Hematopoietic multipotent progenitor cell treated with erythropoietin and hydrocortisone succinate and interleukin-3 and kit ligand, for 15 days (in vitro differentiated cells): ENCODE measurements at regions not wholly inside any gene's neighbourhood (a gene's known extent, or its start where the extent isn't known, plus 50 kb on each side); places are given as distances from the start of the nearest gene placed in this dataset.

Experiments used
- DNase-seq: peaks from one replicate; pipeline ENCODE4 v3.0.0-alpha.2; 2015; ENCODE audit warnings: low spot score

DNA sequence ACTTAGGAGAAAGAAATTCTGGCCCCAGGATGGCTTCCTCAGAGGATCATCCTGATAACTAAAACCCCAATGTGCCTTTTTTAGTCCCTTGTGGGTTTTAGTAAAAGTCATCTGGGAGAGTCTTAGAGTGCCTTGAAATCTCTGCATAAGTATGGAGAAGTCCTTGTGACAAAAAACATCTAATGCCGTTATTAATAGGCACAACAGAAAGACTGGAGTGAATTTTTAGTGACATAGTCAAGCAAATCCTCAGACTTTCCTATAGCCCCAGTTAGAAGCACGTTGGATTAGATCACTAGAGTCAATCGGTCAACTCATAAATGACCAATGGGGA, 108.2 kb upstream of the MPDZ start:
- no peak for DNase-seq

GRCh38 chr9:13386935-13387733, 107.6 kb upstream of the MPDZ start:
- DNase-seq = no peak

- no peak for DNase-seq
Measured at GRCh38 chr9:13386316-13386715, 106.8 kb upstream of the MPDZ start.

- DNase-seq = no peak
Measured at GRCh38 chr9:13383855-13384254, 104.4 kb upstream of the MPDZ start.

DNA sequence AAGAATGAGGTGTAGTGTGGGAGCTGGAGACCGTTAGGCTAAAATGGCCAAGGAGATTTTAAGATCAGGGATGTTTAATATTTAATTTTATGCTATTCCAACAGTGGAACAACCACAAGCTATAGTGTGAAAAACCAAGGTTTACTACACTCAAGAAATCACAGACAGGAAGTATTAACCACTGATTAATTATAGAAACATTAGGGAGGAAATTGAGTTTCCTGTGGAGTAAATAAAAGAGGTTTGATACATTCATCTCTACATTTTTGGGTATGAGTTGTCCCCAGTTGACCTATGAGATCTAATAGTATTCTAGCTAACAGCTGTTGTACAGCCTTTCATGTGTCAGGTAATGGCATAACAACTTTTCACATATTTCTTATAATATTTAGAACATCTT, 103.7 kb upstream of the MPDZ start:
- DNase-seq = no peak

DNA sequence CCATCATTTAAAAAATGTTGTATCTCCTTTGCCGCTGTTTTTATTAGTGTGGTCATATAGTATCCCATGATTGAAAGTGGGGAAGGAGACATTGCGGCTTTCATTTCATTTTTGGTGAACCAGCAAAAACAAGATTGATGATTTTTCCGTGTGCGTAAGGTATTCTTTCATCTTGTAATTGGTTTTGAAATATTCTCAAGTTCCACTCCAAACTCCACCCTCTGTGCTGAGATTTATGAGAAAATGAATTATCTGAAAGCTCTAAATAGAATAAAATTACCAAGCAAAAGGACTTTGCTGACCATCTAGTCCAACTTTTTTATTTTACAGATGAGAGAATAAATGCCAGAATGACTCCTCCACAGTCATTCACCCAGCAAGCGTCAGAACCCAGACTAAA, 103.1 kb upstream of the MPDZ start:
- no peak for DNase-seq

- no peak for DNase-seq
Measured at GRCh38 chr9:13380903-13381302, 101.4 kb upstream of the MPDZ start.

- DNase-seq = no peak
Measured at GRCh38 chr9:13378154-13378553, 98.7 kb upstream of the MPDZ start.

GRCh38 chr9:13377171-13377925, 97.9 kb upstream of the MPDZ start:
- no peak for DNase-seq

DNA sequence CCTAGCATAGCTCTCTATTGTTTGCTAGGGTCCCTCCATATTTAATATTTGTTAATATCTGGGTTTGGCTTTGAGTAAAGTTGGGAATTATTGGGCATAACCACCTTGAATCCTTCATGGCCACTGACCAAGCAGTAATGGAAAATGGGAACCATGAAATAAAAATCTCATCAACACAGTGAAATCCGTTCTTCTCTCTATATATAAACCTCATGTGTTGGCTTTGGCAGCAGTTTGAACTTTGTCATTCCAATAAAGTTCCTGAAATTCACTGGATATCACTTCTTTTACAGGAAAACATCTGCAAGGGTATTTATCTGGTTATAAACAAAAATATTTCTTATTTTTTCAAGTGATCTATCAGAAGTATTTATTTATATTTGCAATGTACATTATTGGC, 93.0 kb upstream of the MPDZ start:
- DNase-seq = no peak

DNA sequence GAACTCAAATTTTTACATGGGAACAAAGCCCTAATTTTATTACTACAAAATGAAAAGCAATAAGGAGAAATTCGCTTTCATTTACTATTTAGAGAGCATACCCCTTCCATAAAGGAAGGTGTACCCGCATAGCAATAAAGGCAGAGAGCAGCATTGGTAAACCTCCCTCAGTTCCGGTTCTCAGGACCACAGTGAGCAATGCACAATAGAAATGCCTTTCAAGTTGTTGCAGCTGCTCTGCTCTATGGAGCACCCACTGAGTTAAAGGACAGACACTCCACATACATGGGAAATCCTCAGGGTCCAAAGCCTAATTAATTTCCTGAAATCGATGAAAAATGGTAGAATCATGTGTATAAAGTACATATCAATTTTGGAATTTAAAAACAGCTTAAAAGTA, 89.9 kb upstream of the MPDZ start:
- no peak for DNase-seq

DNA sequence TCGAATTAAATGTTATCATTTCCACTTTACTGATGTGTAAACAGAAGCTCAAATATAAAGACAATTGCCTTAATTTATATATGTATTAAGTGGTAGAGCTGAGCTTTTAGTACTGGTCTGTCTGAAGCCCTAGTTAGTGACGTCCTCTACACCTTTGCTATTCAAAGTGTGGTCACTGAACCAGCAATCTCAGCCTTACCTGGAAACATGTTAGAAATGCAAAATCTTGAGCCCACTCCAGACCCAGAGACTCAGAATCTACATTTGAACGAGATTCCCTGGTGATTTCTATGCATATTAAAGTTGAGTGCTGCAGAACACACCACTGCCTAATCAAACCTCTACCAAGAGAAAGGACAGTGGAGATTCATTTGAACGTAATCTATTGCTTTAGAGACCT, 88.3 kb upstream of the MPDZ start:
- DNase-seq = no peak

DNA sequence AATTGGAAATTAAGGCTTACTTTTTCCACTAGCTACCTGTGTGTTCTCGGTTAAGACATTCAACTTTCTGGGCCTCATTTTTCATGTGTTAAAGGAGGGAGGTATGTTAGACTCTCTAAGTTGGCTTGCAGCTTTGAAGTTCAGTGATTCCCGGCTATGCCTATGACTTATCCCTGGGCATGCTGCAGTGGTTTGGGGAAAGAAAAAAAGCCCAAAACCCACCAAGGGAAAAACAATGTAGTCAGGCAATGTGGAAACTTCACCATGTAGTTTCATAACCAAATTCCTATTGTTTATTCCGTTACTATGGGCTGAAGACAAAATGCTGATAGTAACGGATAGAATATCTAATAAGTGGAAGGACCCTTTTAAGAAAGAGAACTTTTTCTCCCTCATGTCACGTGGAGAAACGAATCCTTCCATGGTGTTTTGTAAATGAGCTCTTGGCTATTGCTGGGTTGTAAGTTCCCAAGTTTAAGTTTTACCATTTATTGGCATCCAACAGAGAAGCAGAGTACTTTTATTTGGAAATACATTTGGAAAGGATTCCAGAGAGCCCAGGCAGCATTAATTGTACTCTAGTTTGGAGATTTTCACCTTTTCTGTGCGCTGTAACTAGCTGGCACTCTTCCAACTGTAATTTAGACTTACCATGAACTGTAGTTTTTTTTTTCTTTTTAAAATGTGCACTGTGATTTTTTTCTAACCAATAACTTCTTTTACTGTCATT, 84.9 kb upstream of the MPDZ start:
- DNase-seq = no peak

DNA sequence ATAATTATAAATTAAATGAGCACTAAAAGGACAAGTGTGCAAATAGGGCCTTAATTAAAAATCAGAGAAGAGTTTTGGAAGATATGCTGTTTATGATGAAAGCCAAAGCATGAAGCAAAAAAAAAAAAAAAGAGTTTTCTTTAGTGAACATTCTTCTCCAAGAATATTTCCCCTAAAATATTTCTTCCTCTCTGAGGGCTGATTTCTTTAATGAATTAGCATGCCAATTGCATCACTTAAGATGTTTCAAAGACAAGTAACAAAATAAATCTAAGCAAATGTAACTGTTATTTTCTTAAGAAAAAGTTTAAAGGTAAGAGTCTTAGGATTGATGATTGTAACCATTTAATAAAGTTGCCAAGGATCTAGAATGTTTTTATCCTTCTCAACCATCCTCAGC, 81.6 kb upstream of the MPDZ start:
- no peak for DNase-seq

DNA sequence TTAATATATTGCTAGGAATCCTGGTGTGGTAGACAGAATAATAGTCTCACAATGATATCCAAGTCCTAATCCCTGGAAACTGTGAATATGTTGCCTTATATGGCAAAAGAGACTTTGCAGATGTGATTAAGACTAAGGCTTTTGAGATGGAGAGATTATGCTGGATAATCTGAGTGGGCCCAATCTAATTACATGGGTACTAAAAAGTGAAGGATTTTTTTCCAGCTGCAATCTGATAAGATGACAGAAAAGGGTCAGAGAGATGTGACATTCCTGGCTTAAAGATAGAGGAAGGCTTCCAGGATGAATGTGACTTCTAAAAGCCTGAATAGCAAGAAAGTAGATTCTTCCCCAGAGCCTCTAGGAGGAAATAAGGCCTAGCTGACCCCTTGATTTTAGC, 80.7 kb upstream of the MPDZ start:
- no peak for DNase-seq

DNA sequence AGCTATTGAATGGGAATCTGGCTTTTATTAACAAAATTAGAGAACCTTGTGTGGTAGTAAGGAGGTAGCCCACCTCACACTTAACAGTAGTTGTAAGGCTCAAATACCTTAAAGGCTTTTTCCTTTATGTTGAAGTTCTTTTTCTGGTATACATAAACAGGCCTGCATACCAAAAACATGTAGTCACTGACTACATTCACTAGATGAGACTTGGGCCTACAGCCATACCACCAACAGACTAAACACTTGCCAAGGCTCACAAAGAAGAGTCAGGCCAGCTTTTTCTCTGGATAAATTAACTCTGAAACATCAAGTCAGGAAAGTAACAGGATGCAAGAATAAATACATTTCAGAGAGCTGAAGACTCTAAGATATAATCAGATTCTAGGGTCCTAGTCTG, 78.6 kb upstream of the MPDZ start:
- no peak for DNase-seq

- no peak for DNase-seq
Measured at GRCh38 chr9:13354733-13355132, 75.2 kb upstream of the MPDZ start.

DNA sequence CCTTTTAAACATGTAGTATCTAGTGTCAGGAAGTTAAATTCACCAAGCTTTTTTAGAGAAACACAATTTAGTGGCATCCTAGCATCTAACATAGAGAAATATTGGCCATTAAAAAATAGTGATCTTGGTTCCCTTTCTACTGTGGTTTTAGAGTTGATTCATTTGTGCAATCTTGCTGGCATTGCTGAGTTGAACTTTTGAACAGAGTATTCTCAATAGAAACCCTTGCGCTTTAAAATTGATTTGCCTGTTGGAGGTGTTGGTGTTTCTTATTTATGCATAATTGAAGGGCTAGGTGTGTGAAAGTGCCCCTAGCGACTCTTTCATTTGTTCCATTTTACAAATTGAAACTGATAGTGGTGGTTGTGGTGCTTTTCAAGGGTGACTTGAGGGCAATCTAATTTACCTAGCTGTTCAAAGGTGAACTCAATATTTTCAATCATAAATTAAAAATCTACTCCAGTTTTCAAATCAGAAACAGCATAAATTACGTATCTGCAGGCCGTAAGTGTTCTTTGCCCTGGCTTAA, 73.0 kb upstream of the MPDZ start:
- no peak for DNase-seq

DNA sequence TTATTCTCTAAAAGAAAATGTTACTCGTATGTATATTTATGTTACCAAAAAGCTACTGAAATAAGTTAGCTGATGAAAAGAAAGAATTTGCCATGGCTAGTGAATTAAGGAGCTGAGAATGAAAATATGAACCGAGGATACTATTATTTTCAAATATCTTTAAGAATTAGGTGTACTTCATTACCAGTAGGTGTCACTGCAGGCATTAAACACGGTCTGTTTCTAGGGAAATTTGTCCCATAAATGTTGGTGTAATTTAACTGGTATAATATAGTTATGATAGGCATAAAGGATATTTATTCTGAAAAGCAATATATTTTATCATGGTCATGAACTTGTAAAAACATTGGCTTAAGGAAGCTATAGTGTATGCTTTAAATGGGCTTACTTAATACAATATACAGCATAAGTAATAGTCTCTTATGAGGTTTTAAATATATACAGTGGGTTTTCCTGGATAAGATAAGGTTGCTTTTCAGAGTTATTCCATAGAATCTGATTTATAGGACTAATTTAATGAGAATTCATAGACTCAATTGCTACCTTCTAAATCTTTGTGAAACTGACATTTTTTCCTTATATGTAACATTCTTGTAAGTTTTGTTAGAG, 72.4 kb upstream of the MPDZ start:
- peak; percentile 6 for DNase-seq

DNA sequence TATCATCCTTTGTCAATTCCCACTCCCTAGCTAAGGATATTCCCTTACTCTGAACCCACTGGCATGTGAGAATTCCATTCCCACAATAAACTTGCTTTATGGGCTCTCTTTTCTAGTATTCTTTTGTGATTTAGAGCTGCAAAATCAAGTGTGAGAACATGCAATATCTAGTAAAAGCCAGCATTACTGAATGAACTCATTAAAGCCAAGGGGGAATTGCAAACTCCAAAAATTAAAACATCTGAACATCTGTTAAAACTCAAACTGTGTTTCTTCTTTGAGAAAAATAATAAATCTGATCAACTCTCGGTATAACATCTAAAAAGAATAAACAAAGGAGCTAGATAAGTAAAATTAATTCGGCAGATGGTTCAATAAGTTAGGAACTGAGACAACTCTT, 53.1 kb upstream of the MPDZ start:
- DNase-seq = no peak

GRCh38 chr9:13331320-13331719, 51.8 kb upstream of the MPDZ start:
- no peak for DNase-seq

- no peak for DNase-seq
Measured at GRCh38 chr9:13330396-13331004, 51.0 kb upstream of the MPDZ start.
